ENCODE measurements at regions not wholly inside any gene's neighbourhood (a gene's known extent, or its start where the extent isn't known, plus 50 kb on each side); places are given as distances from the start of the nearest gene placed in this dataset.
"Not testable (repeated sequence)": the region's sequence is repeated elsewhere in the genome, so short reads cannot be mapped to it uniquely, and the experiment has no call there.

GRCh38 chr7:17097668-17098297 is 200.7 kb upstream of the AHR start:
- Histone ChIP-seq H3K27me3 (ENCODE audit: control insufficient read depth in 3 of 3, insufficient read depth in 3 of 3, low read length in 3 of 3) (no peaks in the 10 kb centered on the region), H3K4me1 (ENCODE audit: control insufficient read depth in 3 of 3, insufficient read depth in 3 of 3, low read length in 3 of 3) (no peaks in the 10 kb centered on the region), H3K36me3 (ENCODE audit: control insufficient read depth in 3 of 3, insufficient read depth in 3 of 3, low read length in 3 of 3) (no peaks in the 10 kb centered on the region), H3K9ac (ENCODE audit: low read depth in 1 of 3, low read length in 3 of 3) (no peak overlapping the region), H3K4me3 (ENCODE audit: low read length in 3 of 3) (no peak overlapping the region), H3K27ac (ENCODE audit: low read depth, low read length) (no peak overlapping the region), H3K9me3 (ENCODE audit: control insufficient read depth in 3 of 3, low read length in 3 of 3) (peaks cover 0 to 3% (median 0%) of the 10 kb centered on the region in 3 donors)

DNA sequence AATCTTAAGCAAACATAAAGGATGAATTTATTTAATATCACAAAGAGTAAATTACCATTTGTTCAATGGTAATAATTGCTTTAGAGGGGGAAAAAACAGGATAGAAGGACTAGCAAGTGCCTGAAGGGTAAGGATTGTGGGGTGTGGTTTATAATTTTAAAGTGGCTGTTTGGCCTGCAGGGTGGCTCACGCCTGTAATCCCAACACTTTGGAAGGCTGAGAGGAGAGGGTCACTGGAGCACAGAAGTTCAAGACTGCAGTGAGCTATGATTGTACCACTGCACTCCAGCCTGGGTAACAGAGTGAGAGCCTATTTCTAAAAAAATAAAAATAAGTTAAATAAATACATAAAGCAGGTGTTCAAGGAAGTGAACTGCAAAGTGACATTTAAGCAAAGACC is 199.9 kb upstream of the AHR start:
- Histone ChIP-seq H3K9ac (ENCODE audit: low read depth in 1 of 3, low read length in 3 of 3) (no peak overlapping the region), H3K27me3 (ENCODE audit: control insufficient read depth in 3 of 3, insufficient read depth in 3 of 3, low read length in 3 of 3) (no peaks in the 10 kb centered on the region), H3K36me3 (ENCODE audit: control insufficient read depth in 3 of 3, insufficient read depth in 3 of 3, low read length in 3 of 3) (no peaks in the 10 kb centered on the region), H3K27ac (ENCODE audit: low read depth, low read length) (no peak overlapping the region), H3K4me1 (ENCODE audit: control insufficient read depth in 3 of 3, insufficient read depth in 3 of 3, low read length in 3 of 3) (no peaks in the 10 kb centered on the region), H3K9me3 (ENCODE audit: control insufficient read depth in 3 of 3, low read length in 3 of 3) (peaks cover 0 to 3% (median 0%) of the 10 kb centered on the region in 3 donors), H3K4me3 (ENCODE audit: low read length in 3 of 3) (no peak overlapping the region)

DNA sequence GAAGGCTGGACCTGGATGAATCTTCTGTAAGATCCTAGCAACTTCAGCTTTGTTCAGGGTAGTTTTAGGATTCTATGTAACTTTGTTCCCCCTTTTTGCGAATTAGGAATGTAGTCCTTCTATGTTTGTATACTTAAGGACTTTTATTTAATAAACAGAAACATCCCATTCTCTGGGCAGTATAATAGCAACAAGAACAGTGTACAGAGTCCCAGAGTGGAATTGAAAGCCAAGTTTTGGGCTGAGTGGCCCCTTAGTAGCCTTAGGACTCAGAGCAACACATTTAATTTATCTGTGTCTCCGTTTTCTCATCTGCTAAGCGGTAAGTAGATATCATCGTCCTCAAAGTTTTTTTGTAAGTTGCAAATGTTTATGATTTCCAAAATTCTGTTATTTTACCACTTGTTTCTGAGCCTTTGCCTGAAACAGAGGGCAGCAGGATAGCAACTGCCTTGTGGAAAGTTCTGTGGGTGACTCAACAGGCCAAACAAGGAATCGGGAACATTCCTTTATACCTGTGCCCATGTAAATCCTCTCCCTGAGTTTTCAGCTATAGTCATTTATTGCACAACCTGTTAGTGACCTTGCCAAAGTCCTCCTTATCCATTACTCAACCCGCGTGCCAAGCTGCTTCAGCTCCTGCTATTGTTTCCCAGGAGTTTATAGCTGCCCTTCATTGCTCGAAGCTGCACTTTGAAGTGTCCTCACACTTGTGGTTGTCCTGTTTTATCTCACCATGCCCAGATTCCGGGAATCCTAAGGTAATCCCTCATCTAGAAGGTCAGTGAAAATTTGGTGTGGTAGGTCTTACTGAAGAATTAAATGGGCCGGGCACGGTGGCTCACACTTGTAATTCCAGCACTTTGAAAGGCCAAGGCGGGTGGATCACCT is 199.1 kb upstream of the AHR start:
- no peaks in the 10 kb centered on the region for H3K36me3 ChIP-seq (ENCODE audit: control insufficient read depth in 3 of 3, insufficient read depth in 3 of 3, low read length in 3 of 3)
- no peaks in the 10 kb centered on the region for H3K27me3 ChIP-seq (ENCODE audit: control insufficient read depth in 3 of 3, insufficient read depth in 3 of 3, low read length in 3 of 3)
- H3K9ac ChIP-seq (ENCODE audit: low read depth in 1 of 3, low read length in 3 of 3), result no peak overlapping the region
- H3K9me3 ChIP-seq (ENCODE audit: control insufficient read depth in 3 of 3, low read length in 3 of 3), result peaks cover 0 to 3% (median 0%) of the 10 kb centered on the region in 3 donors
- H3K27ac ChIP-seq (ENCODE audit: low read depth, low read length), result no peak overlapping the region
- no peaks in the 10 kb centered on the region for H3K4me1 ChIP-seq (ENCODE audit: control insufficient read depth in 3 of 3, insufficient read depth in 3 of 3, low read length in 3 of 3)
- no peak overlapping the region for H3K4me3 ChIP-seq (ENCODE audit: low read length in 3 of 3)

GRCh38 chr7:17099974-17100509 is 198.4 kb upstream of the AHR start:
- H3K4me1 ChIP-seq (ENCODE audit: control insufficient read depth in 3 of 3, insufficient read depth in 3 of 3, low read length in 3 of 3); H3K4me3 ChIP-seq (ENCODE audit: low read length in 3 of 3); H3K9ac ChIP-seq (ENCODE audit: low read depth in 1 of 3, low read length in 3 of 3); H3K9me3 ChIP-seq (ENCODE audit: control insufficient read depth in 3 of 3, low read length in 3 of 3); H3K36me3 ChIP-seq (ENCODE audit: control insufficient read depth in 3 of 3, insufficient read depth in 3 of 3, low read length in 3 of 3); H3K27ac ChIP-seq (ENCODE audit: low read depth, low read length); H3K27me3 ChIP-seq (ENCODE audit: control insufficient read depth in 3 of 3, insufficient read depth in 3 of 3, low read length in 3 of 3): not testable (repeated sequence)

DNA sequence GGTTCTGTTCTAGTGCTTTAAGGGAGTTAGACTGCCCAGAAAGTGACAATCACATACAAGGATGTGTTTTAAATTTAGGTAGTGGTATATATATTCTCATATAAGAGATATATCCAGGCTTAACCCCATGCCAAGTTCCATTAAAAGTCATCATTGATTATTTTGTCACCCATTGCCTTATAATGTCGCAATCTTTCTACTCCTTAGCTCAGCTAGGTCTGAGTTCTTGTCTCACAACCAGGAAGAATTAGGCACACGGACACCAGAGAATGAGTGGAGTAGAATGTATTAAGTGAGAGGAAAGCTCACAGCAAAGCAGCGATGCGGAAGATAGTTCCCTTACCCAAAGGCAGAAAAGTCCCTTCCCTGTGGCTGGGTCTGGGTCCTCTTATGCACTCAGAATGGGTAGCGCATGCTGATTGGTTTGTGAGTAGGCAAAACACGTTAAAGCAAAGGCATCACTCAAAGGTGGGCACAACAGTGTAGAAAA is 197.2 kb upstream of the AHR start:
- Histone ChIP-seq H3K27ac (ENCODE audit: low read depth, low read length) (no peak overlapping the region), H3K9ac (ENCODE audit: low read depth in 1 of 3, low read length in 3 of 3) (no peak overlapping the region), H3K27me3 (ENCODE audit: control insufficient read depth in 3 of 3, insufficient read depth in 3 of 3, low read length in 3 of 3) (no peaks in the 10 kb centered on the region), H3K9me3 (ENCODE audit: control insufficient read depth in 3 of 3, low read length in 3 of 3) (peaks cover 0 to 3% (median 0%) of the 10 kb centered on the region in 3 donors), H3K4me3 (ENCODE audit: low read length in 3 of 3) (no peak overlapping the region), H3K36me3 (ENCODE audit: control insufficient read depth in 3 of 3, insufficient read depth in 3 of 3, low read length in 3 of 3) (no peaks in the 10 kb centered on the region), H3K4me1 (ENCODE audit: control insufficient read depth in 3 of 3, insufficient read depth in 3 of 3, low read length in 3 of 3) (no peaks in the 10 kb centered on the region)

- H3K9me3 ChIP-seq (ENCODE audit: control insufficient read depth in 3 of 3, low read length in 3 of 3), result peaks cover 0 to 3% (median 0%) of the 10 kb centered on the region in 3 donors
- no peak overlapping the region for H3K27ac ChIP-seq (ENCODE audit: low read depth, low read length)
- no peaks in the 10 kb centered on the region for H3K4me1 ChIP-seq (ENCODE audit: control insufficient read depth in 3 of 3, insufficient read depth in 3 of 3, low read length in 3 of 3)
- no peak overlapping the region for H3K4me3 ChIP-seq (ENCODE audit: low read length in 3 of 3)
- no peaks in the 10 kb centered on the region for H3K27me3 ChIP-seq (ENCODE audit: control insufficient read depth in 3 of 3, insufficient read depth in 3 of 3, low read length in 3 of 3)
- no peak overlapping the region for H3K9ac ChIP-seq (ENCODE audit: low read depth in 1 of 3, low read length in 3 of 3)
- H3K36me3 ChIP-seq (ENCODE audit: control insufficient read depth in 3 of 3, insufficient read depth in 3 of 3, low read length in 3 of 3), result no peaks in the 10 kb centered on the region
These were observed 195.3 kb upstream of the AHR start for GRCh38 chr7:17103170-17103569.

GRCh38 chr7:17103984-17104383 is 194.5 kb upstream of the AHR start:
- Histone ChIP-seq H3K4me1 (ENCODE audit: control insufficient read depth in 3 of 3, insufficient read depth in 3 of 3, low read length in 3 of 3) (no peaks in the 10 kb centered on the region), H3K9me3 (ENCODE audit: control insufficient read depth in 3 of 3, low read length in 3 of 3) (peaks cover 0 to 3% (median 0%) of the 10 kb centered on the region in 3 donors), H3K9ac (ENCODE audit: low read depth in 1 of 3, low read length in 3 of 3) (no peak overlapping the region), H3K27me3 (ENCODE audit: control insufficient read depth in 3 of 3, insufficient read depth in 3 of 3, low read length in 3 of 3) (no peaks in the 10 kb centered on the region), H3K36me3 (ENCODE audit: control insufficient read depth in 3 of 3, insufficient read depth in 3 of 3, low read length in 3 of 3) (no peaks in the 10 kb centered on the region), H3K27ac (ENCODE audit: low read depth, low read length) (no peak overlapping the region), H3K4me3 (ENCODE audit: low read length in 3 of 3) (no peak overlapping the region)

- H3K9ac ChIP-seq (ENCODE audit: low read depth in 1 of 3, low read length in 3 of 3), result no peak overlapping the region
- H3K27ac ChIP-seq (ENCODE audit: low read depth, low read length), result no peak overlapping the region
- no peaks in the 10 kb centered on the region for H3K4me1 ChIP-seq (ENCODE audit: control insufficient read depth in 3 of 3, insufficient read depth in 3 of 3, low read length in 3 of 3)
- no peak overlapping the region for H3K4me3 ChIP-seq (ENCODE audit: low read length in 3 of 3)
- H3K36me3 ChIP-seq (ENCODE audit: control insufficient read depth in 3 of 3, insufficient read depth in 3 of 3, low read length in 3 of 3), result no peaks in the 10 kb centered on the region
- no peaks in the 10 kb centered on the region for H3K27me3 ChIP-seq (ENCODE audit: control insufficient read depth in 3 of 3, insufficient read depth in 3 of 3, low read length in 3 of 3)
- H3K9me3 ChIP-seq (ENCODE audit: control insufficient read depth in 3 of 3, low read length in 3 of 3), result peaks cover 0 to 3% (median 0%) of the 10 kb centered on the region in 3 donors
These were observed 194.0 kb upstream of the AHR start for GRCh38 chr7:17104419-17104818.

DNA sequence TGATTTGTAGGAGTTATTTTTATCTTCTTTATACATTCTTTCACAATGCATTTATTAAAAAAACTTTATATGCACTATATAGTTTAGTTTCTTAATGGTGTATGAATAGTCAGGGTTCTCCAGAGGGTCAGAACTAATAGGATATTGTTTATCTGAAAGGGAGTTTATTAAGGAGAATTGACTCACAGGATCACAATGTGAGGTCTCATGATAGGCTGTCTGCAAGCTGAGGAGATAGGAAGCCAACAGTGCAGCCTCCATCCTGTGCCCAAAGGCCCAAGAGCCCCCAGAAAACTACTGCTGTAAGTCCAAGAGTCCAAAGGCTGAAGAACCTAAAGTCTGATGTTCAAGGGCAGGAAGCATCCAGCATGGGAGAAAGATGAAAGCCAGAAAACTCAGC is 192.8 kb upstream of the AHR start:
- Histone ChIP-seq H3K4me1 (ENCODE audit: control insufficient read depth in 3 of 3, insufficient read depth in 3 of 3, low read length in 3 of 3) (no peaks in the 10 kb centered on the region), H3K27ac (ENCODE audit: low read depth, low read length) (no peak overlapping the region), H3K27me3 (ENCODE audit: control insufficient read depth in 3 of 3, insufficient read depth in 3 of 3, low read length in 3 of 3) (no peaks in the 10 kb centered on the region), H3K9ac (ENCODE audit: low read depth in 1 of 3, low read length in 3 of 3) (no peak overlapping the region), H3K36me3 (ENCODE audit: control insufficient read depth in 3 of 3, insufficient read depth in 3 of 3, low read length in 3 of 3) (no peaks in the 10 kb centered on the region), H3K4me3 (ENCODE audit: low read length in 3 of 3) (no peak overlapping the region), H3K9me3 (ENCODE audit: control insufficient read depth in 3 of 3, low read length in 3 of 3) (peaks cover 0 to 3% (median 0%) of the 10 kb centered on the region in 3 donors)

DNA sequence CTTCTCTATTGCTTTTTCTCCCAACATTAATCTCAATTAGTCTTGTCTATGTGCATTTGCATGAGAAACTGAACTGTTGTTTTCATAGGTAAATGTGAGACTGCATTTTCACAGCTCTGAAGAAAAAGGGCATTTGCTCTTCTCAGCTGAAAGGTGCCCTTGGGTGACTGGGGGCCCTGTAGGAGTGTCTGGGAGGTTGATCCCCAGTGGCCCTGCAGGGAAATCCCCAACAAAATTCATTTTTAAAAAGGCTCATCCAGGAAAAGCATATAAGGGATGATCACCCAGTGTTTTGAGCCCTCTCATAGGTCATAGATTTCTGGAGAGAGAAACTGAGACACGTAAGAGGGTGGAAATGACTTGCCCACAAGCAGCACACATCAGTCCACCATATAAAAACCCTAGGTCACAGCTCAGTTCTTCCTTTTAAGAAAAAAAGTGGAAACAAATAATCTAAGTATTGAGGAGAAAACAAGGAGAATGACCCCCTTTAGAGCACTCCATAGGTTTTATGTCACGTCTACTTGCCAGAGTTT is 190.3 kb upstream of the AHR start:
- H3K9me3 ChIP-seq (ENCODE audit: control insufficient read depth in 3 of 3, low read length in 3 of 3), result no peaks in the 10 kb centered on the region
- no peaks in the 10 kb centered on the region for H3K27me3 ChIP-seq (ENCODE audit: control insufficient read depth in 3 of 3, insufficient read depth in 3 of 3, low read length in 3 of 3)
- H3K9ac ChIP-seq (ENCODE audit: low read depth in 1 of 3, low read length in 3 of 3), result no peak overlapping the region
- H3K27ac ChIP-seq (ENCODE audit: low read depth, low read length), result no peak overlapping the region
- H3K4me3 ChIP-seq (ENCODE audit: low read length in 3 of 3), result no peak overlapping the region
- H3K36me3 ChIP-seq (ENCODE audit: control insufficient read depth in 3 of 3, insufficient read depth in 3 of 3, low read length in 3 of 3), result no peaks in the 10 kb centered on the region
- no peaks in the 10 kb centered on the region for H3K4me1 ChIP-seq (ENCODE audit: control insufficient read depth in 3 of 3, insufficient read depth in 3 of 3, low read length in 3 of 3)

All from skeletal muscle tissue (tissue), 3 donors.